ENCODE measurements at regions not wholly inside any gene's neighbourhood (a gene's known extent, or its start where the extent isn't known, plus 50 kb on each side); places are given as distances from the start of the nearest gene placed in this dataset.

GRCh38 chr12:92987362-92987761 is 58.3 kb upstream of the EEA1 start:
- H3K27me3 Mint-ChIP-seq: peaks cover 7% of the 10 kb centered on the region
- peak overlapping the region; percentile 22 to 38 for H3K27ac Mint-ChIP-seq
- no peaks in the 10 kb centered on the region for H3K9me3 Mint-ChIP-seq
- peak overlapping the region; percentile 31 to 61 for H3K4me3 Mint-ChIP-seq
- DNase-seq (no peak), ATAC-seq (no peak)
- H3K4me1 Mint-ChIP-seq: peaks cover 39% of the 10 kb centered on the region

- peak overlapping the region; percentile 31 to 61 for H3K4me3 Mint-ChIP-seq
- H3K27me3 Mint-ChIP-seq: peaks cover 7% of the 10 kb centered on the region
- no peaks in the 10 kb centered on the region for H3K9me3 Mint-ChIP-seq
- ATAC-seq: peak; percentile 77
- H3K27ac Mint-ChIP-seq: peak overlapping the region; percentile 2 to 22
- DNase-seq: peak; percentile 29 to 63
- peaks cover 39% of the 10 kb centered on the region for H3K4me1 Mint-ChIP-seq
Observed at GRCh38 chr12:92987846-92988621, 58.9 kb upstream of the EEA1 start.

- Mint-ChIP-seq H3K9me3 (no peaks in the 10 kb centered on the region), H3K27me3 (peaks cover 7% of the 10 kb centered on the region), H3K4me1 (peaks cover 39% of the 10 kb centered on the region), H3K27ac (peak overlapping the region; percentile 31 to 98), H3K4me3 (no peak overlapping the region)
- ATAC-seq (no peak), DNase-seq (no peak)
Observed at GRCh38 chr12:92988622-92989130, 59.6 kb upstream of the EEA1 start.

GRCh38 chr12:92989715-92990484 is 60.8 kb upstream of the EEA1 start:
- Mint-ChIP-seq H3K4me3 (peak overlapping the region; percentile 59 to 66), H3K9me3 (no peaks in the 10 kb centered on the region), H3K27ac (peak overlapping the region; percentile 86 to 98), H3K4me1 (peaks cover 39% of the 10 kb centered on the region), H3K27me3 (peaks cover 7% of the 10 kb centered on the region)
- ATAC-seq (peak; percentile 90), DNase-seq (peak; percentile 19 to 52)

- Mint-ChIP-seq H3K4me1 (peaks cover 39% of the 10 kb centered on the region), H3K27me3 (peaks cover 7% of the 10 kb centered on the region), H3K9me3 (no peaks in the 10 kb centered on the region), H3K27ac (no peak overlapping the region), H3K4me3 (no peak overlapping the region)
- ATAC-seq (no peak), DNase-seq (no peak)
Observed at GRCh38 chr12:92991134-92991533, 62.0 kb upstream of the EEA1 start.

- no peak overlapping the region for H3K4me3 Mint-ChIP-seq
- no peak for ATAC-seq
- no peak overlapping the region for H3K27ac Mint-ChIP-seq
- H3K9me3 Mint-ChIP-seq: no peaks in the 10 kb centered on the region
- H3K4me1 Mint-ChIP-seq: peaks cover 39% of the 10 kb centered on the region
- no peak for DNase-seq
- H3K27me3 Mint-ChIP-seq: peaks cover 7% of the 10 kb centered on the region
Observed at GRCh38 chr12:92992041-92992440, 62.9 kb upstream of the EEA1 start.

- no peak overlapping the region for H3K27ac Mint-ChIP-seq
- no peaks in the 10 kb centered on the region for H3K9me3 Mint-ChIP-seq
- DNase-seq (no peak), ATAC-seq (no peak)
- peaks cover 27% of the 10 kb centered on the region for H3K4me1 Mint-ChIP-seq
- H3K27me3 Mint-ChIP-seq: peaks cover 7% of the 10 kb centered on the region
- no peak overlapping the region for H3K4me3 Mint-ChIP-seq
Observed at GRCh38 chr12:92993259-92993658, 64.2 kb upstream of the EEA1 start.

DNA sequence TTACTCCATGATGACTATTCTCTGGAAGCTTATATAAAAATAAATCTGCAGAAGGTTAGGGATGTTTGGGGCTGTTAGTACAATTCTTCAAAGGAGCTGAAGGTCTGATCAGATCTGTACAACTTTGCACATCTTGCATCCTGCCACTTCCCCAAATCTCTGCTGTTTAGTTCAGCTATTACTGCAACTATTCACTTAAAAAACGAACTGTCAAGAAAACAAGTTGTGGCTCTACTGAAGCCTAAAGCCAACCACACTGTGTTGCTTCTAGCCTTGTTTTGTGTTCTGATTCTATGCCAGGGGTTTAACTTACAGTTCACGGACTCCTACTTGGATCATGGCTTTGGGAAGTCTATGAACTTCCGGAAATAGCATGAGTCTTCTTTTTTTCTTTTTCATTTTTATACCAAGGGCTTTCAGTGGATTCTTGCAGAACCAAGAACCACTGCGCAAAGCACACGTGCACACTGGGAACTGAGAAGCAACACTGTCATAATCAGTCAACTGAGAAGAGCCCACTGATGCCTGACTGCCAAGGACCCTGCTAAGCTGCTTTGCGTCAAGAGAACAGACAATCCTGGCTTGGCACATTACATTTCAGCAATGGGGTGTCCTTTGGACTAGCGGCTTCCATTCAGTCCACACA is 66.3 kb upstream of the EEA1 start:
- DNase-seq: no peak
- no peak overlapping the region for H3K27ac Mint-ChIP-seq
- H3K27me3 Mint-ChIP-seq: peaks cover 2% of the 10 kb centered on the region
- peaks cover 8% of the 10 kb centered on the region for H3K4me1 Mint-ChIP-seq
- no peak for ATAC-seq
- H3K4me3 Mint-ChIP-seq: no peak overlapping the region
- H3K9me3 Mint-ChIP-seq: no peaks in the 10 kb centered on the region

GRCh38 chr12:93000026-93000425 is 70.9 kb upstream of the EEA1 start:
- no peaks in the 10 kb centered on the region for H3K9me3 Mint-ChIP-seq
- DNase-seq (no peak), ATAC-seq (no peak)
- no peak overlapping the region for H3K4me3 Mint-ChIP-seq
- H3K27me3 Mint-ChIP-seq: no peaks in the 10 kb centered on the region
- no peak overlapping the region for H3K27ac Mint-ChIP-seq
- H3K4me1 Mint-ChIP-seq: no peaks in the 10 kb centered on the region

GRCh38 chr12:93001407-93001806 is 72.3 kb upstream of the EEA1 start:
- Mint-ChIP-seq H3K4me1 (no peaks in the 10 kb centered on the region), H3K9me3 (no peaks in the 10 kb centered on the region), H3K4me3 (no peak overlapping the region), H3K27ac (no peak overlapping the region), H3K27me3 (no peaks in the 10 kb centered on the region)
- no peak for DNase-seq
- ATAC-seq: no peak

DNA sequence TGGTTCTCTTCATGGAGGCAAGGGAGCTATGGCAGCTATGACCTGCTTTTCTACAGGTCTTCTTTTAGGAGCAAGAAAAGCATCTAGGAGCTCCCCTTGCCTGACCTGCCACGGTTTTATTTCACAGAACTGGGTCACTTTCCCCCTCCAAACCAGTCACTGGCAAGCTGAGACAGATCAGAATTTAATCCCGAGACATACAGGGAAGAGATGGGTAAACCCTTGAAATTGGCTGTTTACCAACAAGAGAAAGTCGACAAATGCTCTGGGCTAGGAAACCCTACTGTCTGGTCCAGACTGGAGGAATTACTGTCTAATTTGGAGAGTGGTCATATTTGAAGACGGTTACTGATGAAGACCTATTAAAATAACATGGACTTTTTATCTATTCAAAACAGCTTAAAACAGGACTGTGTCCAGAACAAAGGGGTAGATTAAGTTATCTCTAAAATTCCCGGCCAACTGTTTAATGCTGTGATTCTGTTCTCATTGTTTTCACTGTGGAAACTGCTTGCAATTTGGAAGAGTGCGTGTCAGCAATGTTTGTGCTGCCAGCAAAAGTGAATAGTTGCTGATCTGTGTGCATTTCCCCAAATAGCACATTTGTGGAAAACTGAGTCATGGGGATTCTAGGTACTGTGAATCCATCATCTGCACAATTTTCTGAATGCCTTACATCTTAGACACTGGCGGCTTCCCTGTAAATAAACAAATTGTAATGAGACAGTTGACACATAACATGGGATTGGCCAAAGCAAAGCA is 73.4 kb upstream of the EEA1 start:
- Mint-ChIP-seq H3K27me3 (no peaks in the 10 kb centered on the region), H3K4me3 (no peak overlapping the region), H3K9me3 (no peaks in the 10 kb centered on the region), H3K4me1 (no peaks in the 10 kb centered on the region), H3K27ac (no peak overlapping the region)
- no peak for DNase-seq
- ATAC-seq: no peak

DNA sequence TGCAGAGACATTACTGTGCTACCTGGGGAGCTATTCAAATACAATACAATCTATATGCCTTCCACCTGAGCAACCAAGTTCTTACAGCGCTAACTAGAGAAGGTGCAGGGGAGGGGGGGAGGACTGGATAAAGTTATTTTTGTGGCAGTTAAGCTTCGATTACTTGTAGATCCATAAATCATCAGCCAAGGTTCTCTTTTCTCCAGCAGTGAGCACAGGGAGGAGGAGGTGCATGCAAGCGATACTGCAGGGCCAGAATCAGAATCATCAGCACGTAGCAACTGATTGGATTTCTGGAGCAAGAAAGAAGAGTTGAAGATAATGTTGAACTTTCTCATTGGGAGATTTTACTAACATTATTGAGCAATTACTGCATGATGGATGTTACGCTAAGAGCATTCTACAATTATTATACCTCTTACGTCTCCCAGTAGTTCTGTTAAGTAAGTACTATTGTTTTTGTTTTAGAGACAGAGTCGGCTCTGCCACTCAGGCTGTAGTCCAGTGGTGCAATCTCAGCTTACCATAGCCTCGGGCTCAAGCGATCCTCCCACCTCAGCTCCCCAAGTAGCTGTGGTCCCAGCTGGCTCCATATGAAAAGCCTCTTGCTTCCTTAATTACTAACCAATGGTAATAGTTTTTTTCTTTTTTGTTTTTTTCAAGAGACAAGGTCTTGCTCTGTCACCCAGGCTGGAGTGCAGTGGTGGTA is 74.6 kb upstream of the EEA1 start:
- Mint-ChIP-seq H3K9me3 (no peaks in the 10 kb centered on the region), H3K4me3 (no peak overlapping the region), H3K4me1 (peaks cover 10% of the 10 kb centered on the region), H3K27me3 (no peaks in the 10 kb centered on the region), H3K27ac (no peak overlapping the region)
- no peak for ATAC-seq
- DNase-seq: no peak

GRCh38 chr12:93005928-93006392 is 76.9 kb upstream of the EEA1 start:
- DNase-seq (no peak), ATAC-seq (no peak)
- Mint-ChIP-seq H3K27me3 (no peaks in the 10 kb centered on the region), H3K4me3 (no peak overlapping the region), H3K9me3 (no peaks in the 10 kb centered on the region), H3K4me1 (peaks cover 13% of the 10 kb centered on the region), H3K27ac (peak overlapping the region in 1 of 2 donors; percentile 44)

DNA sequence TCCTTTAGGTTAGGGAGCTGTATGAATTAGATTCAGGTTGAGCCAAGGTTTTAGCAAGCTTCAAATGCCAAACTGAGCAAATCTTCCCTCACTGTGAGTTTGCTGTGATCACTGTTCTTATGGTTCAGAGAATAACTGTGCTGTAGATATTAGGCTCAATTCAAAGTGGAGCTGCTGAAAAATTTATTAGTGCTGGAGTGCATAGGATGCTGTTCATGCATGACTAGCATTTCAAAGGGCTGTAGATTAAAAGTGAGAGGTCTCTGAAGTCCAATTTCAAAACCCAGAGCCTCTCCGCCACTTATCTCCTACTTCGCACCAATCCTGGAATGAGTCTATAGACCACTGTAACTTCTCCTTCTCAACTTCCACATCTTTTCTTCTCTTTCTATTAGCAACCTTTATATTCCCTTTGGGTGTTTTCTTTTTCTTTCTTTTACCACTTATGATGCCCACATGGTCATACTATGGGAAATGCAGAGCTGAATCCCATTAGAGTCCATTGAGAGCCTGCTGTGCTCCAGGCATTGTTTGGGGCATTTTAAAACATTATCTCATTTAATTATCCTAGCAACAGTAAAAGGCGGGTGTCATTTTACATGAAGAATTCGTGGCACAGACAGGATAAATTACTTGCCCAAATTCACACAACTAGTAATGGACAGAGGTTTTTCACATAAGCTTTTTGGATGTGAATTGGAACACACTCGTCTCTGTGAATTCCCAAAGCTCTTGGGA is 77.5 kb upstream of the EEA1 start:
- H3K4me1 Mint-ChIP-seq: peaks cover 13% of the 10 kb centered on the region
- DNase-seq: no peak
- no peak overlapping the region for H3K4me3 Mint-ChIP-seq
- no peaks in the 10 kb centered on the region for H3K9me3 Mint-ChIP-seq
- H3K27ac Mint-ChIP-seq: no peak overlapping the region
- no peaks in the 10 kb centered on the region for H3K27me3 Mint-ChIP-seq
- ATAC-seq: no peak

All from stimulated activated naive CD8-positive, alpha-beta T cell treated with anti-CD3 and anti-CD28 coated beads, Interleukin-15, amount 100 ng/mL, for 72 hours (primary cell).